ENCODE measurements at regions not wholly inside any gene's neighbourhood (a gene's known extent, or its start where the extent isn't known, plus 50 kb on each side); places are given as distances from the start of the nearest gene placed in this dataset.
"Not testable (repeated sequence)": the region's sequence is repeated elsewhere in the genome, so short reads cannot be mapped to it uniquely, and the experiment has no call there.

DNA sequence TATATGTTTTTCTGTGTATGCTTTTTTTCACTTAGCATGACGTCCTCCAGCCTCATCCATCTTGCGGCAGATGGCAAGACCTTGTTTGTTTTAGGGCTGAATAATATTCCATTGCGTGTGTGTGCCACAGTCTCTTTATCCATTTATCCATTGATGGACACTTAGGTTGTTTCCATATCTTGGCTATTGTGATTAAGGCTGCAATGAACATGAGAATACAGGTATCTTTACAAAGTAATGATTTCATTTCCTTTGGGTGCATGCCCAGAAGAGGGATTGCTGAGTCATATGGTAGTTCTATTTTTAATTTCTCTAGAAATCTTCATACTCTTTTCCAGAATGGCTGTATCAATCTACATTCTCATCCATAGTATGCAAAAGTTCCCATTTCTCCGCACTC lies 85.3 kb upstream of the ADCY2 start:
- DNase-seq, result not testable (repeated sequence)

DNA sequence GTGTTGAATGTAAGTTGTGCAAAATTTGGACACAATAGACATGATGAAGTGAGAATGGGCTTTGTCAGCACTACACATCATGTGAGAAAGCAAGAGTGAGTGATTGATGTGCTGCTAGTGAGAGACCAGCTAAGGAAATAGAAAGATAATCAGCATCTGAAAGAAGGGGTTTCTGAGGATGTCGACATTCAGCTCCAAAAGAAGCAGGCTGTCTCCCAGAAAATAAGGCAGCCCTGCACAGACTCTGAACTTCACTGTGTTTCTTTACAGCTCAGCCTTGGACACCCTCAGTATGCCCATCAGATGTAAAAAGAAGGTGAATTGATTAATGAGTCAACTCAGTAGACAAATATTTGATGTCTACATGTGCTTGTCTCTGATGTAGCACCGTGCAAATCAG lies 80.8 kb upstream of the ADCY2 start:
- no peak for DNase-seq

DNA sequence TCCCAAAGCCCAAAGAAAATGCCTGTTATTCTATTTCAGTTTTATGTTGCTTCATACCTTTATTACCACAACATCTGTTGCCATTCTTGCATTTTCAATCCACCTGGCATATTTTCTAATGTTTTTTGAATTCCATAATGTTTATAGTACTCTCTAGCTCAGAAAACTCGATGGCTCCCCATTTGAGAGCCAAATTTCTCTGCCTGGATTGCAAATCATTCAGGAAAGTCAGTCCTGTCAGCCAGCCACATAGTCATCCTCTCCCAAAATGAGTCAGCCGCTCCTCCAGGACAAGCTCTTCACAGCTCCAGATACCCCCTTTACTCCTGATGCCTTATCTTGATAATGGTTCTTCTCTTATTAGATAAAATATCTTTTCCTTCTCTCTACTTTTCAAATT lies 78.2 kb upstream of the ADCY2 start:
- DNase-seq, result no peak

DNA sequence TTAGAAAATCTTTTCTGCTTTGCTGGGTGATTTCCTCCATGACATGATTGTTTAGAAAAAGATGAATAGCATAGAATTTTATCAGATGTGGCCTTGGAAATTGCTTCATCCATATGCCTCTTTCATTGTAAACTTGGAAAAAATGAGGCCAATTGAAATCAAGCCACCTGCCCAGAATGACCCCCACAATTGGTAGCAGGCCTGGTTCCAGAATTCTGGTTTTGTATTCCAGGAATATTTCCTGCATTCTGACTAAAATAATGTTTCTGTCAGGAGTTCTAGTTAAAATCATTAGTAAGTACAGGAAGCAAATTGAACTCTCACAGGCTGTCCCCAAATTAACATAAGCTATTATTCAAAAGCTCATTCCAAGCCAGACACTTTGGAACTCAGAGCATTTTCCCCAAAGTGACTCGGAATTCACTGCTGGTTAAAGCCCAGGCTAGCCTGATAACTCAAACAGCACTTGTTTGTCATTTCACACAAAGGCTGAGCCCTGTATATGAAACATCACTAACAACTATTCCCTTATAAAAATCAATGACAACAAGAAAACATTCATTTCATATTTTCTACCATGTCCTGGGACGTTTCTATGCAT lies 75.1 kb upstream of the ADCY2 start:
- DNase-seq, result no peak

DNA sequence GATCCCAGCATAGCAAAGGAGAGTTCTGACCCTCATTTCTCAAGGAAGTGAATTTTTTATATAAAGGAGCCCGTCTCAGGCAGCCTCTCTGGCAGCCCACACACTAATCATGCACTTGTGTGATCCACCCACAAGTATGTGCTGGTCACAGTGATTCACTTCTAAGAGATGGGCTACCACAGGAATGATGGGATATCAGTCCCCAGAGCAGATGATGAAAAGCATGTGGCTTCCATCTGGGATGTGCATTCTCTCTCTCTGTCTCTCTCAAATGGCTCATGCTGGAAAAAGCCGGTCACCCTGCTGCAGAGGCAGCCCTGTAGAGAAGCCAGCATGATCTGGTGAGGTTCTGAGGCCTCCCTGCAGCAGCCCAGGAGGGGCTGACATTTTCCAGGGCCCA lies 74.2 kb upstream of the ADCY2 start:
- no peak for DNase-seq

DNA sequence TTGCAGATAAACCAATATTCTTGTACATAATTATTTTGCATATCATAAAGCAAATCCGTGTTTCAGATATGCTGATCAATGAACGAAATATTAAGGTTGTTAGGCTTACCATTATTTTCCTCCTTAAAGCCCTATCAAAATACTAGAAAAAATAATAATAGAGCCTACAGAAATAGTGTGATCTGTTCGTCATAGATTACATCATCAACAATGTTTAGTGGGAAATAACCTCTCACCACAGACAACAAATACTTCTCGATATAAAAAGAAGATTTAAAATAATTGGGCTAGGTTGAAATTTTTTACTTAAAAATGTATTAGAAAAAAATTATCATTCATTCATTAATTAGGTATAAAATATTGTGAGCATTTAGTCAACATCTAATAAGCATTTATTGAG lies 71.0 kb upstream of the ADCY2 start:
- DNase-seq, result no peak

DNA sequence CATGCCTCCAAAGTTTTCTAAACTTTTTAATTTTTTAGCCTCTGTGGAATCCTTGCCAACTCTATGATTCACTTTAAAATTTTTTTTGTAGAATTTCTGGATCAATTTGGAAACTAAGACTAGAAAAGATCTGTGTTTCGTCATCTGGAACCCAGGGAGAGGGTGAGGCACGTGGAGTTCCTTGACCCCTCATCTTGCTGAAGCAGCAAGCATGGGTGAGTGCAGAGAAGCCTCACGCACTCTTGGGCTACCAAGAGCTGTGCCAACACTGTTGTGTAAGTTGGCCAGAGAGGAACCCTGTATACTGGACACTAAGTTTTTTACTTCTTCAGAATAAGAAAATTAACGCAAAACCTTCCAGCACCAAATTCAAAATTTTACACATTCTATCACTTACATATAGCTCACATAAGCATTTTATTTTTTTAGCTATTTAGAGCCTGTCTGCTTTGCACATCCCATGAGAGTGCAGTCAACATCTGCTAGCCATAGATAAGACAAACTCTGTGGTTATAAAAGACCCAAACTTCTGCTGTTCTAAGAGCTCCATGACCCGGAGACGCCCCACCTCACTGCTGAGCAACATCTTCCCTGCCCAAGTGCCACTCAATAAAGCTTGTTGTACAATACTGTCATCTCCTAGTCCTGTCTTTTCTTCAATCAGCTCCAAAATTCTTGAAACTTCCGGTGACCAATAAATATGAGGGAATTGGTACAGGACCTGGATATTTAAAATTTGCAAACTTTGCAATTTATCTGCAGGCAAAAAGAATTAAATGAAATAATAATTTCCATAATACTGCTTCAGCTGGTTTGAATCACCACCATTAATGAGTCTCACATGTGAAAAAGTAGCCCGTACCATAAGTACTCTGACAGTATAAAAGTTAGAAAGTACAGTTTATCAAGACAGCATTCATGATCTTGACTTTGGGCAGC lies 69.7 kb upstream of the ADCY2 start:
- DNase-seq, result no peak

DNA sequence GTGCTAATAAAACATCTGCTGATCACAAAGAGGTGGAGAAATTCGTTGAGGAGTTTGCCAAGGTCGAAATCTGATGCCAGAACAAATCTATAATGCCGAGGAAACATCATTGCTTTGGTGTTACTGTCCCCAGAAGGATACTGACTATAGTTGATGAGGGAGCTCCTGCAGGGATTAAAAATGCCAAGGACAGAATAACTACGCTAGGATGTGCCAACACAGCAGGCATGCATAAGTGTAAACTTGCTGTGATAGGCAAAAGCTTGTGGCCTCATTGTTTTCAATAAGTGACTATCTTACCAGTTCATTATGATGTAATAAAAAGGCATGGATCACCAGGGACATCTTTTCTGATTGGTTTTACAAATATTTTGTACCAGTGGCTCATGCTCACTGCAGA lies 66.8 kb upstream of the ADCY2 start:
- no peak for DNase-seq

DNA sequence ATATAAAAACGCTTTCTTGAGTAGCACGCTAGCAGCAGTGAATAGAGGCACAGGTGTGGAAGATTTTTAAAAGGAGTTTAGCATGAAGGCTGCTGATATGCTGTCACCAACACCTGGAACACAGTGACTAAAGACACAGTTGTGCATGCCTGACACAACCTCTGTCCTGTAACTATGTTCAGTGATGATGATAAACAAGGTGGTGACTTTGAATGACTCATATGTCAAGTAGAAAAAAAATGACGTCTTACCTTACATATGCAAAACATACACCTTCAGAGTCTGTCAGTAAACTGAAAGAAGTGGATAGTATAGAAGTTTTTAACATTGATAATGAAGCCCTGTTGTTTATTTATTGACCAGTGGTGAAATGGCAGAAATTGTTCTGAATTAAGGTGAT lies 66.2 kb upstream of the ADCY2 start:
- no peak for DNase-seq

DNA sequence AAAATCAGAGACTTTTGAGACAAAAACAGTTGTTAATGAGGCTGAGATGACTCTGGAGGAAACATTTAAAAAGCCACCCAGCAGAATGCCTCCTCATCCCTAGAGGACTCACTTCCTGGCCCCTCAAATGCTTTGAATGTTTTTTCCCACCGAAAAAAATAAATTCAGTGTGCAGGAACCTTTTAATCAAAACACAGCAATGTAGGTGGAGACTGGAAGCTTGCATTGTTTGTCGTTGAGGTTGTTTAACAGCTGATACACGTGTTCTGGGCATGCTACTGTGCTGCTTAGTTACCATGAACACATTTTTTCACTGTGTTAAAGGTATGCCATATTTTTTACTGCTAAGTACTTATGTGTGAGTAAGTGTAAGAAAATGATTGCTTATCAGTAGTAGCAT lies 65.7 kb upstream of the ADCY2 start:
- no peak for DNase-seq

DNA sequence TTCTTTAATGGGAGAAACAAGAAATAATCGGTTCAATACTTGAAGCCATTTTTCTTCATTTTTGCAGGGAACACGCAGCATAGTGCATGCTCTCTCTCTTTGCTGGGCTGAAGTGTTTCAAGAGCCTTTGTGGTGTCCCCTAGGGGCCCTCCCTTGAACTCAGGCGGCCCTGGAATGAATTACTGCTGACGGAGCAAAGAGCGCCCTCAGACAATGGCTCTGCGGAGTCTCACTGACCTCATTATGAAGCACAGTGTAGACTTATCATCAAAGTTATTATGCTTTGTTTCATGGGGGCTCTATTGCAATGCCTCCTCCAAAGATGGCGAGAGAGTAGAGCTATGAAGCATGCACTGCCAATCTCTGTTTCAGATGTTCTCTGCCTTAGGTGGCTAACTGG lies 64.8 kb upstream of the ADCY2 start:
- DNase-seq, result no peak

Data from NCI-H1694 (cell line).